Hindlimb muscle (tissue), 1 donor: ENCODE measurements at regions not wholly inside any gene's neighbourhood (a gene's known extent, or its start where the extent isn't known, plus 50 kb on each side); places are given as distances from the start of the nearest gene placed in this dataset.

Experiments used
- DNase-seq: peaks from one replicate; pipeline ENCODE4 v3.0.0-alpha.2; 2013

GRCh38 chr6:108751851-108752732 is 96.1 kb upstream of the ARMC2 start:
- DNase-seq: no peak

GRCh38 chr6:108752733-108753590 is 95.3 kb upstream of the ARMC2 start:
- no peak for DNase-seq

GRCh38 chr6:108755257-108756240 is 92.7 kb upstream of the ARMC2 start:
- no peak for DNase-seq

GRCh38 chr6:108757357-108757756 is 90.9 kb upstream of the ARMC2 start:
- DNase-seq: no peak

GRCh38 chr6:108758884-108759283 is 89.3 kb upstream of the ARMC2 start:
- no peak for DNase-seq

GRCh38 chr6:108760126-108761050 is 87.8 kb upstream of the ARMC2 start:
- peak; percentile 19 for DNase-seq

GRCh38 chr6:108762394-108762793 is 85.8 kb upstream of the ARMC2 start:
- DNase-seq: no peak

- no peak for DNase-seq
Observed at GRCh38 chr6:108763931-108764579, 84.2 kb upstream of the ARMC2 start.

- no peak for DNase-seq
Observed at GRCh38 chr6:108764580-108764950, 83.7 kb upstream of the ARMC2 start.

- DNase-seq: no peak
Observed at GRCh38 chr6:108765495-108765894, 82.7 kb upstream of the ARMC2 start.

GRCh38 chr6:108766419-108766818 is 81.8 kb upstream of the ARMC2 start:
- no peak for DNase-seq

GRCh38 chr6:108766886-108767285 is 81.3 kb upstream of the ARMC2 start:
- DNase-seq: no peak

- no peak for DNase-seq
Observed at GRCh38 chr6:108767418-108768165, 80.6 kb upstream of the ARMC2 start.

GRCh38 chr6:108768166-108768555 is 80.1 kb upstream of the ARMC2 start:
- DNase-seq: no peak

GRCh38 chr6:108768792-108769524 is 79.3 kb upstream of the ARMC2 start:
- DNase-seq: no peak

GRCh38 chr6:108771421-108771820 is 76.8 kb upstream of the ARMC2 start:
- DNase-seq: no peak

GRCh38 chr6:108774555-108774954 is 73.7 kb upstream of the ARMC2 start:
- DNase-seq: no peak

GRCh38 chr6:108777536-108777935 is 70.7 kb upstream of the ARMC2 start:
- DNase-seq: no peak
